ENCODE measurements at regions not wholly inside any gene's neighbourhood (a gene's known extent, or its start where the extent isn't known, plus 50 kb on each side); places are given as distances from the start of the nearest gene placed in this dataset.

GRCh38 chr18:67108894-67109293 lies 407.6 kb downstream of the DSEL start:
- TF ChIP-seq CTCF (IDR thresholded peaks at IDR 0.05), result no peak
- no peak for TF ChIP-seq POLR2A (IDR thresholded peaks at IDR 0.05)
